Panc1 (cell line): ENCODE measurements at regions not wholly inside any gene's neighbourhood (a gene's known extent, or its start where the extent isn't known, plus 50 kb on each side); places are given as distances from the start of the nearest gene placed in this dataset.

Source experiments
- ATAC-seq: fragments of 200-7000 bp; cut with Tn5 transposase; 2 replicates; pipeline ENCODE4 v1.9.1; 2020; ENCODE audit warnings: mild to moderate bottlenecking, moderate library complexity
- BruUV-seq: library from RNA; stranded (reverse); fragments of 400-500 nt; replicated peaks from 2 replicates; lab custom pipeline; 2021; lab: Mats Ljungman, UMichigan
- CTCF ChIA-PET: fragments of 300-600 bp; sonication (Branson Sonifier 250); formaldehyde crosslinking; loops from one replicate; lab custom pipeline; 2022; ENCODE audit warnings: antibody characterized with exemption; lab: Charles Lee
- POLR2A ChIA-PET: fragments of 300-600 bp; sonication (Branson Sonifier 250); formaldehyde crosslinking; loops from one replicate; lab custom pipeline; 2022; ENCODE audit warnings: antibody characterized with exemption; lab: Charles Lee
- DNase-seq: peaks from one replicate; pipeline ENCODE4 v3.0.0-alpha.2; 2010; ENCODE audit warnings: low read depth, low spot score
- H3K27ac ChIP-seq: 2 replicates; pipeline ENCODE4 v1.5.1; 2011; ENCODE audit warnings: mild to moderate bottlenecking, low read length, inconsistent platforms
- H3K27me3 ChIP-seq: fragments of 200-500 bp; sonication (Bioruptor generic); 2 replicates; pipeline ENCODE4 v1.6.0; 2014; ENCODE audit warnings: low read length, inconsistent platforms; ENCODE audit not compliant: control insufficient read depth, insufficient read depth
- H3K36me3 ChIP-seq: fragments of 200-500 bp; sonication (Bioruptor generic); 2 replicates; pipeline ENCODE4 v1.5.1; 2014; ENCODE audit warnings: inconsistent platforms, mild to moderate bottlenecking, low read length, moderate library complexity; ENCODE audit not compliant: control insufficient read depth, insufficient read depth
- H3K4me1 ChIP-seq: 2 replicates; pipeline ENCODE4 v1.5.1; 2011; ENCODE audit warnings: inconsistent platforms, mild to moderate bottlenecking, low read length, moderate library complexity; ENCODE audit not compliant: control insufficient read depth, insufficient read depth
- H3K4me3 ChIP-seq, 2 experiments: 2 replicates each; pipeline ENCODE4 v1.5.1; 2011 to 2012; ENCODE audit warnings: low read depth in 2 of 2, low read length in 2 of 2, mild to moderate bottlenecking in 2 of 2, inconsistent platforms in 1 of 2, moderate library complexity in 1 of 2
- H3K9me3 ChIP-seq: fragments of 200-500 bp; sonication (Bioruptor generic); 2 replicates; pipeline ENCODE4 v1.5.1; 2014; ENCODE audit warnings: low read depth, mild to moderate bottlenecking, inconsistent platforms, low read length, moderate library complexity; ENCODE audit not compliant: control insufficient read depth, insufficient read depth
- POLR2AphosphoS5 ChIP-seq: IDR thresholded peaks from 2 replicates; pipeline ENCODE4 v1.6.1; 2012; ENCODE audit warnings: mild to moderate bottlenecking, low read depth, low read length, moderate library complexity
- REST ChIP-seq, 2 experiments: IDR thresholded peaks; 2 replicates each; pipeline ENCODE4 v1.6.1; 2011 to 2012; ENCODE audit warnings: low read depth in 2 of 2, control low read depth in 1 of 2, low read length in 1 of 2, mild to moderate bottlenecking in 1 of 2, moderate library complexity in 1 of 2; ENCODE audit not compliant: insufficient read depth in 1 of 2
- SIN3A ChIP-seq: IDR thresholded peaks from 2 replicates; pipeline ENCODE4 v1.6.1; 2012; ENCODE audit warnings: low read depth, mild to moderate bottlenecking, low read length, moderate library complexity, borderline replicate concordance; ENCODE audit not compliant: insufficient read depth
- TCF7L2 ChIP-seq: IDR thresholded peaks from 2 replicates; pipeline ENCODE4 v1.6.1; 2011; ENCODE audit warnings: mild to moderate bottlenecking, low read depth, low read length, inconsistent platforms
- in situ Hi-C: cut with HindIII; loops from 2 replicates; pipeline ENCODE4 v1.10.0; 2016; ENCODE audit warnings: low sequenced_read_pairs, low pct_unique_long_range_greater_than_20kb
- intact Hi-C: fragments of 100-400 bp; cut with micrococcal nuclease; formaldehyde crosslinking; loops from one replicate; pipeline ENCODE4 v1.10.0; 2022; ENCODE audit not compliant: unreplicated experiment
- TF ChIP-seq, protein P1 (sequence below): fragments of 450-650 bp; IDR thresholded peaks from 2 replicates; pipeline ENCODE4 v1.5.1; 2017; ENCODE audit warnings: mild to moderate bottlenecking

GRCh38 chr6:163793011-163793983, 378.8 kb downstream of the QKI start:
- TF ChIP-seq REST (IDR thresholded peaks at IDR 0.05; ENCODE audit: insufficient read depth in 1 of 2, low read depth in 2 of 2, low read length in 1 of 2), result no peak
- BruUV-seq, result no TSS peak
- DNase-seq, result no peak
- no peak overlapping the region for H3K4me3 ChIP-seq
- intact Hi-C loops, result no loop called here
- H3K36me3 ChIP-seq, result no peaks in the 10 kb centered on the region
- H3K27ac ChIP-seq, result no peak overlapping the region
- in situ Hi-C loops, result no loop called here
- H3K4me1 ChIP-seq, result no peaks in the 10 kb centered on the region
- H3K9me3 ChIP-seq, result no peaks in the 10 kb centered on the region
- no peak for ATAC-seq
- ChIA-PET POLR2A (interaction anchor here (0.6 kb wide), 1 partner anchor 127 kb away, joined by 3 read pairs; no protein-coding TSS in a partner anchor), CTCF (no interaction called here)
- no peaks in the 10 kb centered on the region; the same call in 1 of the 2 replicates for H3K27me3 ChIP-seq

DNA sequence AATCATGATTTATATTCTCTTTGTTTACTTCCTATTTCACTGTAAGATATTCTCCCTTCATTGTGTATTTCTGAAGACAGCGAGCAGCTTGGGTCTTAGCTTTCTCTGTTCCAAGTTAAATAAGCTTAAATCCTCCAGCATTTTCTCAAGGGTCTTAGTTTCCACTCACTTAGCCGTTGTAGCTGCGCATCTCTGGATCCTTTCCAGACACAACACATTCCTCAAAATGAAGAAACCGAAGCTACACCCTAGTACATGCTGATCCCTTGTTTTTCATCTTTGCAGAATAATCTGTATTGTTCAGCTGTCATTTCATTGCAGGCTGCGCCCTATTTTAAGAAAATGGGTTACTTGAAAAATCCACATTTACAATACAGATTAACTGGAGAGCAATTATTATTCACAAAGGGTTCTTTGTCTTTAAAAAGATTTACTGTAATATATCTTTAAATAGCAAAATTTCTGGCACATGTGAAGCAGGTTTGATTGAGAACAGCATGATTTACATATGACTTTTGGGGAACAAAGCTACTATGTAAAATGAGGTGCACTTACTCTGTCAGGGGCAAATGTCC, 375.8 kb downstream of the QKI start:
- no peaks in the 10 kb centered on the region for H3K36me3 ChIP-seq
- no peak for ATAC-seq
- no peak for DNase-seq
- in situ Hi-C loops, result no loop called here
- no peaks in the 10 kb centered on the region for H3K4me1 ChIP-seq
- H3K4me3 ChIP-seq, result no peak overlapping the region
- no peak overlapping the region for H3K27ac ChIP-seq
- intact Hi-C loops, result no loop called here
- no TSS peak for BruUV-seq
- H3K27me3 ChIP-seq, result peaks cover 9% of the 10 kb centered on the region
- ChIA-PET CTCF (no interaction called here), POLR2A (no interaction called here)
- H3K9me3 ChIP-seq, result no peaks in the 10 kb centered on the region
- no peak for TF ChIP-seq TCF7L2
- no peak for TF ChIP-seq REST (IDR thresholded peaks at IDR 0.05; ENCODE audit: insufficient read depth in 1 of 2, low read depth in 2 of 2, low read length in 1 of 2)
- TF ChIP-seq, protein P1, sequence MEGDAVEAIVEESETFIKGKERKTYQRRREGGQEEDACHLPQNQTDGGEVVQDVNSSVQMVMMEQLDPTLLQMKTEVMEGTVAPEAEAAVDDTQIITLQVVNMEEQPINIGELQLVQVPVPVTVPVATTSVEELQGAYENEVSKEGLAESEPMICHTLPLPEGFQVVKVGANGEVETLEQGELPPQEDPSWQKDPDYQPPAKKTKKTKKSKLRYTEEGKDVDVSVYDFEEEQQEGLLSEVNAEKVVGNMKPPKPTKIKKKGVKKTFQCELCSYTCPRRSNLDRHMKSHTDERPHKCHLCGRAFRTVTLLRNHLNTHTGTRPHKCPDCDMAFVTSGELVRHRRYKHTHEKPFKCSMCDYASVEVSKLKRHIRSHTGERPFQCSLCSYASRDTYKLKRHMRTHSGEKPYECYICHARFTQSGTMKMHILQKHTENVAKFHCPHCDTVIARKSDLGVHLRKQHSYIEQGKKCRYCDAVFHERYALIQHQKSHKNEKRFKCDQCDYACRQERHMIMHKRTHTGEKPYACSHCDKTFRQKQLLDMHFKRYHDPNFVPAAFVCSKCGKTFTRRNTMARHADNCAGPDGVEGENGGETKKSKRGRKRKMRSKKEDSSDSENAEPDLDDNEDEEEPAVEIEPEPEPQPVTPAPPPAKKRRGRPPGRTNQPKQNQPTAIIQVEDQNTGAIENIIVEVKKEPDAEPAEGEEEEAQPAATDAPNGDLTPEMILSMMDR, result no peak
- no peak for TF ChIP-seq POLR2AphosphoS5
- no peak for TF ChIP-seq SIN3A
